NCI-H226 (cell line): ENCODE measurements at regions not wholly inside any gene's neighbourhood (a gene's known extent, or its start where the extent isn't known, plus 50 kb on each side); places are given as distances from the start of the nearest gene placed in this dataset.
A peak's percentile ranks its signal among the peaks of the same experiment; 100 is the strongest.

ENCODE experiments used
- DNase-seq: peaks from one replicate; pipeline ENCODE4 v3.0.0-alpha.2; 2015

- no peak for DNase-seq
Observed at GRCh38 chr17:72591289-72592241, 470.7 kb downstream of the SOX9 start.

GRCh38 chr17:72592242-72592966, 471.6 kb downstream of the SOX9 start:
- DNase-seq, result peak; percentile 33

GRCh38 chr17:72592967-72593325, 472.1 kb downstream of the SOX9 start:
- DNase-seq, result no peak

GRCh38 chr17:72594248-72594647, 473.4 kb downstream of the SOX9 start:
- DNase-seq, result no peak
